GM18508 (cell line): ENCODE measurements at regions not wholly inside any gene's neighbourhood (a gene's known extent, or its start where the extent isn't known, plus 50 kb on each side); places are given as distances from the start of the nearest gene placed in this dataset.

Experiments
- ATAC-seq: cut with Tn5 transposase; IDR thresholded peaks from one replicate; pipeline ENCODE4 v1.9.1; 2021; ENCODE audit warnings: moderate number of reproducible peaks; ENCODE audit not compliant: insufficient read depth, unreplicated experiment

- no peak for ATAC-seq
Observed at GRCh38 chr10:60669501-60669900, 108.8 kb upstream of the CDK1 start.

- ATAC-seq, result no peak
Observed at GRCh38 chr10:60666221-60666620, 112.1 kb upstream of the CDK1 start.

DNA sequence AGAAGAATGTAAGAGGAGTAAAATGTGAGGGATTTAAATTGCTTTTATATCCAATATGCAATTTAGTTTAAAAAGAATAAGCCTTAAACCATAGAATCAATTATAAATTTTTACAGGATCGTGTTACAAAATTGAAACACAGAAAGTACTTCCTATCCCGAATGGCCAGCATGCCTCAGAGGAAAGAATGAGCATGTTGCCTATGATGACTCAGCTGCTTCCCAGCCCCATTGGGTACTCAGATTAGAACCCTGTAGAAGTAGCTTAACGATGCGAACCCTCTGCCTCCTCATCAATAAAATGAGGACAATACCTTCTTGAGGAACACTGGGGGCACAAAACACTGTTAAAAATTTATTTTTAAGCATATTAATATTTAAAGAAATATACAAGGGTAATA, 113.4 kb upstream of the CDK1 start:
- no peak for ATAC-seq

DNA sequence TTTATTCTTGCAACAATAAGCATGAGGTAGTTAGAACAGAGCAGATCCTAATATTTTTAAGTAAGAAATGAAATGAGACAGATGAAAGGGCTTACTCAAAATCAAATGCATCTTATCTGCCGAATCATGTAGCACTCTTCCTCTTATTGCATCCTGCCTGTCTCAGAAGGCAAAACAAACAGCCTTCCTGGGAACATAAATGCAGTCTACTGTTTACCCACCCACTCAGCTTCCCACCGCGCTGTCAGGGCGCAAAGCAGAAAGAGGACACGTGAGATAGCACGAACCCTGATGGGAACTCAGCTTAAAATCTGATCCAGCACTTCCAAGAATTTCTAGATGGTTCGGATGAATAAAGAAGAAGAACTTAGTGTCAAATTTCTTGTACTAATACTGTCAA, 114.4 kb upstream of the CDK1 start:
- no peak for ATAC-seq

DNA sequence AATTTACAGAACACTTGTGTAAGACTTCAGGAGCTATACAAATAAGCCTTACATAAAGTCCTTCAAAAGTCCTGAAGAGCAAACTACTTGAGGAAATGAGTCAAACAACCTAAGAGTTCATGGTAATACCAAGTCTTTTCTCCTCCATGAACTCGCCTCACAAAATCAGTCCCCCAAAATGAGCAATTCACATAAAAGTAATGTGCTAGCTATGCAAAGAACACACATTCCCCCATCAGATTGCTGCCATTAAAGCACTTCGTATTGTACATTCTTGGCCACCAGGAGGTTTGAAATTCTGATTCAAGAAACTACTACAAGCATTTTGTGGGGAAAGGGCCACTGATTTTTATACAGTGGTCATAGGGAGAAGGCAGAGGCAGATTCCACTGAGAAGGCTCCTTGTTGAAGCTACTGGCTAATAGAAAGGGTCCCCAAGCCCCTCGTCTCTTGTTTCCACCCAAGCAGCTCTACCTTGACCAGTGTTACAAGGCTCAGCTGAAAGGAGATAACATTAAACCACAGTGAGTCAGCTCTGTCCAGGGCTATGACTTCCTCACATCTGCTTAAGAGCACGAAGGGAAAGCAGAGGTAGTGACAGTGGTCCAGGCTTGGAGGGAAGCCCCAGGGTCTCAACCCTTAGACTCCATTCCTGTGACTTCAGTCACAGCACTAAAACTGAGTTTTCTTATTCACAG, 115.2 kb upstream of the CDK1 start:
- no peak for ATAC-seq

- ATAC-seq, result no peak
Observed at GRCh38 chr10:60661637-60662036, 116.6 kb upstream of the CDK1 start.

GRCh38 chr10:60660625-60661024, 117.7 kb upstream of the CDK1 start:
- no peak for ATAC-seq

- ATAC-seq, result no peak
Observed at GRCh38 chr10:60654813-60655464, 123.3 kb upstream of the CDK1 start.

GRCh38 chr10:60652628-60653027, 125.7 kb upstream of the CDK1 start:
- peak; percentile 98 for ATAC-seq

DNA sequence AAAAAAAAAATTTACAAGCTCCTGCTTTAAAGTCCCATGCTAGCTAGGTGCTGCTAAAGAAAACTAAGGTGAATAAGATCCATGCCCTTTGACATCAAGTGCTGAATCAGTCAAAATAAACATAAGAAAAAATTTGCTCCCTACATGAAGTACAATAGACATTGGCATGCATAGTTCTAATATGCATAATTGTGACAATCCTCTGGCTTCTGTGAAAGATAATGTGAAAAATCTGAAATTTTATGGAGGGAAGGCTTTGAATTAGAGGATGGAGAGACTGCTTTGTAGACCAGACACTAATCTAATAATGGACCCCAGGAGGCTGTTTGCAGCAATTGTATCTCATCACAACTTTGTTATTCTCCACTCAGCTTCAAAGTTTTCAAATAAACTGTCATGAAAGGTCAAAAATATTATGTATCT, 127.9 kb upstream of the CDK1 start:
- ATAC-seq, result no peak

DNA sequence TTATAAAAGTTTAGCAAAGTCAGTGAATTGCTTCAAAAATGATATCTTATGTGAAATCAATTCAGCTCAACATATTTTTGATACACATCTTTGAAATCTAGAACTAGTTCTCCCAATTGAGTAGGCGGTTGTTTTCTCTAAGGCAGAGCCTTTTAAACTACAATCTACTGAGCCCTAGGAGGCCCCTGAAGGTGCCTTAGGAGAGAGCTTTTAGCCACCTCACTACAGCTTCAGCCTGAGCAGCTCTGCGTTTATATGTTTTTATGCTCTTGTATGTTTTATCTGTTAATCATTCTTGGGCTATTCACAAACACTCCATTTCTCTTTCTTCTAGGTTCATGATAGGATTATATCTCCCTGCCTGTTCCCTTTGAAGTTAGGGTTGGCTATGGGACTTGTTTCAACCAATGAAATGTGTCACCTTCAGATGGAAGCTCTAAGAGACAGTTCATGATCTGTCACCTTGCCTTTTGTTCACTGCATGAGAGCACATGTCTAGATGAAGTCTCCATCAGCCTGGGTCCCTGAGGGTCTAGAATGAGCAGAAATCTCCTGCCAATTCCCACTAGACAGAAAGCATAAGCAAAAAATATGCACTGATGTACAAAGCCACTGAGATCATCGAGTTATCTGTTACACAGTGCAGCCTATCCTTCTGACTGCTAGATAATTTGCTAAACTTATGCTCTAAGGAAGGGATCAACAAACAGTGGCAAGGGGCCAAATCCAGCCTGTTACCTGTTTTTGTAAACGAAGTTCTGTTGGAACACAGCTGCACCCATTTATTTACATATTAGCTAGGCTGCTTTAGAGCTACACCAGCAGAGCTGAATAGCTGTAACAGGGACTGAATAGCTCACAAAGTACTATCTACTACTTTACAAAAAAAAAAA, 128.5 kb upstream of the CDK1 start:
- ATAC-seq, result no peak

GRCh38 chr10:60648761-60649160, 129.5 kb upstream of the CDK1 start:
- no peak for ATAC-seq

GRCh38 chr10:60646966-60647796, 131.1 kb upstream of the CDK1 start:
- no peak for ATAC-seq

- ATAC-seq, result no peak
Observed at GRCh38 chr10:60645980-60646379, 132.3 kb upstream of the CDK1 start.

DNA sequence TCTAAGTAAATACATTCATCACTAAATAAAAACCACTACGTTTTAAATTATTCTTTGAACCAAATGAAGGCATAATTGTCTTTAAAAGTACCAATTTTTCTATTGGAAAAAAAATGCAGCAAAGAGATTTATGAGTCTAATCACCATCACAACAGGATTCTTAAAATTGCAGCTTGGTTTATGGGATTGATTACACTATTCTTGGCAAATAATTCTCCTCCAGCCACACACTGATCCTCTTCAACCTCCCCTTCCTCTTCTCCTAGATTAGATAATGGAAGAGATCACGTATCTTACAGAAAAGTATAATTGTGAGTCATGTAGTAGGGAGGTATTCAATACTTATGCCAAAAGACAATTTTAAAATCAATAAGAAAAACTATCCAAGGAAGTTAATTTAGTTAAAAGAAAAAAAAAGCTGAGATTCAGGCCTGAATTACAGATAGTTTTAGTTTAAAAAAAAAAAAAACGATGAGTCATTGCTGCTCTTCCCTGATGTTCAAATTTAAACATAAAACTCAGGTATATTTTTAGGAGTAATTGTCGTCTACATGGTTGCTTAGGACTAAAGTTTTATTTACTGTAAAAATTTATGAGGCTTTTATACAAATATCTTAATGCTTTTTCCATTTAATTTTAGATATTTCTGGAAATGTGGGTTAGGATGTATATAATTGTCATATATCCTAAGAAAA, 133.7 kb upstream of the CDK1 start:
- no peak for ATAC-seq

DNA sequence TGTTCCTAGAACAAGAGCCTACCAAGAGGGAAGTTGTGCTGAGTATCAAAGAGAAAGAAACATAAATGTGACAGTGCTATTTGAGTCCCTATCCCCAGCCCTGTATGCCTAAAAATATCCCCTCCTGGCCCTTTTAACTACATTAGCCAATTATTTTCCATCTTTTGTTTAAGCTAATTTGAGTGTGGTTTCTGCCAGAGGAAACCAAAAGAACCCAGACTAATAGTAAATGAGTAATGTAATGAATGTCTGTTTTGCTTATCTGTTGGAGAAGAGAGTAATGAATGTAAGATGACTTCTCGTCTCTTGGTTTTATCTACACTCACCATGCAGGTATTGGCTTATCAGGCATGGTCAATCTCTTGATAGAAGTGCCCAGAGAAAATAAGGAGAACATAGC, 134.4 kb upstream of the CDK1 start:
- ATAC-seq, result no peak

DNA sequence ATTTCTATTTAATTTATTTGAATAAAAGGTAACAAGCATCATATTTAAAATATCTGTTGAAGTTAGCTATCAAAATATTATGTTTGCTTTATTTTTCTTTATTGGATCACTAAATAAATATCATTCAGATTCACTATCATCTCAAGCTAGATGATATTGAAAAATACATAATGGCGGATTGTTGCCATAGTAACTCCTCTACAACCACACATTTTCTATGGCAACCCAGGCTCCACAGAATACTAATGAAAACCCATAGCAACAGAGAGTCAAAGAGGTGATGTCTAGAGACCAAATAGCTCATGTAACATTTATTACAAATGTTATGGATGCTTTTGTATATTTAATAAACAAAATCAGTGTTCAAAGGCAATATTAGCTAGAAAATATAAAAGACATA, 148.9 kb upstream of the CDK1 start:
- no peak for ATAC-seq

DNA sequence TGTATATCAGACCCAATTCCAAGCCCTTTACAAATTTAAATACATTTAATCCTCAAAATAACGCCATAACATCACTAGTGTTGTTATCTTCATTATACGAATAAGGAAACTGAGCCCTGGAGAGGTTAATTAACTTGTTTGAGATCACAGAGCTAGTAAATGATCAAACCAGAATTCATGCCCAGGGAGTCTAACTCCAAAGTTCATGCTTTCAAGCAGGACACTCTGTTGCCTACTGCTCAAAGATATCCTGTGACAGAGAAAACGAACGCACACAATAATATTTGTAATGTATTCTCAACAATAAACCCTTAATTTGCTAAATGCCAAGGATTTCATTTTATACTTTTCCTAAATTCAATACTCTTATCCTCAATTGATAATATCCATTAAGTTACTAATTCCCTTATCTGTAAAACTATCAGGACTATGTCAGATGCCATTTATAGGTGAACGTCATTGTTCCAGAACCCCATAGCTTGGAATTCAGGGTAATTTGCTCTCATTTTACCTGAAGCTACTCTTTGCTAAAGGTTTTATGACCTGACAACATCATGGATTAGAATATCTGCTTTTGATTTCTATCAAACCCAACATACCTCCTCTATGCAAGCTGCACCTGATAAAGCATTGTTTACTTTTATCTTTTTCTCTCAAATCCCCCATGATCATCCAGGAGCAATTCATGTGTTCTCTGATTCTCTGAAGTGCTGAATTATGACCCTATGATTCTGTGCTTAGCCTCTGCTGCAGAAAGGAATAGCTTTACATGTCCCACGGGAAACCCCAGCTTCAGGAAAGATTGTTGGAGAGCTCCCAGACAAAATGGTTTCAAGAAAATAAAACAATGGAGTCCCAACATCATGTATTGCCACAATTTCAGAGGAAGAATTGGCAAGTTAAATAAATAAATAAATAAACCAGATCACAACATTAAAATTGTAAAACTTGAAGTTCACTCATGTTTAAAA, 150.2 kb upstream of the CDK1 start:
- no peak for ATAC-seq

DNA sequence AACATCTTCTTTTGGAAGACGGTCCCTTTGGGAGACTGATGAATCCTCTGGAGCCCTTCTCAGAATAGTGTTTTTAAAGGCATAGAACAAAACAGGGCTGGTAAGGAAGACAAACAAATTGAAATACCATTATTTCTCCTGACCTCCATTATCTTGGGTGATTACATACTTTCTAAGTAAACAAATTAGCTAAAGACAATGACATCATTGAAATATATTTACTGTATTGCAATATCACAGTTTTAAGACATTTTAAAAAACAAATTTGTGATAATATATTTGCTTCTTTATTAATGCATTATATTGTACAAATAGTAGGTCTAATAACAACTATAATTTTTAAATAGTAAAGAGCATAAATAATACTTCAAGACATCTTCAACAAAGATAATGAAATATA, 152.2 kb upstream of the CDK1 start:
- no peak for ATAC-seq
